Activated CD8-positive, alpha-beta memory T cell treated with anti-CD3 and anti-CD28 coated beads, Interleukin-2, amount 10 ng/mL, durations not matched to agents 7 days and 5 days (primary cell): ENCODE measurements at regions not wholly inside any gene's neighbourhood (a gene's known extent, or its start where the extent isn't known, plus 50 kb on each side); places are given as distances from the start of the nearest gene placed in this dataset.
A peak's percentile ranks its signal among the peaks of the same experiment; 100 is the strongest.

Source experiments
- ATAC-seq: fragments of 150-1000 bp; cut with Tn5 transposase; one replicate; pipeline ENCODE4 v1.10.0; 2021; ENCODE audit warnings: moderate library complexity
- CTCF ChIA-PET: fragments of 350-600 bp; sonication (Branson Sonifier 250); formaldehyde crosslinking; loops from one replicate; lab custom pipeline; 2021; ENCODE audit warnings: antibody characterized with exemption; lab: Charles Lee
- DNase-seq: peaks from one replicate; pipeline ENCODE4 v3.0.0-alpha.2; 2020
- H3K27ac Mint-ChIP-seq: one replicate; pipeline ENCODE4 v1.8.0; 2021; ENCODE audit warnings: mild to moderate bottlenecking, mixed read lengths
- H3K27me3 Mint-ChIP-seq: one replicate; pipeline ENCODE4 v1.8.0; 2021; ENCODE audit warnings: mixed read lengths
- H3K36me3 Mint-ChIP-seq: one replicate; pipeline ENCODE4 v1.8.0; 2021; ENCODE audit warnings: mild to moderate bottlenecking, mixed read lengths
- H3K4me1 Mint-ChIP-seq: one replicate; pipeline ENCODE4 v1.8.0; 2021; ENCODE audit warnings: mixed read lengths
- H3K4me3 Mint-ChIP-seq: one replicate; pipeline ENCODE4 v1.8.0; 2021; ENCODE audit warnings: mild to moderate bottlenecking, moderate library complexity, mixed read lengths
- H3K9me3 Mint-ChIP-seq: one replicate; pipeline ENCODE4 v1.8.0; 2022; ENCODE audit warnings: low read depth, mixed read lengths

DNA sequence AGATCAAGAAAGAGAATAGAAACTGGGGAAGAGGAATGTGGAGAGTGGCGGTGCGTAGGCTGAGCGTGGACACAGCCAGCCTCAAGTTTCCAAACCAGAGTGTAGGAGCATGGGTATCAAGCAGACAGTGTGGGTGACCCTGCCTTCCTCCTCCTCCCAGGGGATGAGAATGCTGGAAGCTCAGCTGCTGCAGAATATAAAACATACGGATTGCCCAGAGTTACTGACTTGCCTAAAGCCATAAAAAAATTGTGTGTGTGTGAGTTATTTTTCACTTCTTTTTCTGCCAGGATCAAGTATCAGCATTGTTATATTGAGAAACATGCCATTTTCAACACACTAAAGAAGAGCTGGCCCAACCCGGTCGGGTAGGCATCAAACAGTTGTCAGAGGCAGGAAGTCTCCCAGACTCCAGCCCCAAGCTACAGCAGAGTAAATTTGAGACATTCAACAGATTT, 333.3 kb upstream of the ACVR2A start:
- no peaks in the 10 kb centered on the region for H3K36me3 Mint-ChIP-seq
- ATAC-seq = no peak
- H3K27me3 Mint-ChIP-seq = peaks cover 4% of the 10 kb centered on the region
- no peak overlapping the region for H3K4me3 Mint-ChIP-seq
- no peak for DNase-seq
- no peak overlapping the region for H3K27ac Mint-ChIP-seq
- no peaks in the 10 kb centered on the region for H3K4me1 Mint-ChIP-seq
- no peaks in the 10 kb centered on the region for H3K9me3 Mint-ChIP-seq
- CTCF ChIA-PET = no interaction called here

DNA sequence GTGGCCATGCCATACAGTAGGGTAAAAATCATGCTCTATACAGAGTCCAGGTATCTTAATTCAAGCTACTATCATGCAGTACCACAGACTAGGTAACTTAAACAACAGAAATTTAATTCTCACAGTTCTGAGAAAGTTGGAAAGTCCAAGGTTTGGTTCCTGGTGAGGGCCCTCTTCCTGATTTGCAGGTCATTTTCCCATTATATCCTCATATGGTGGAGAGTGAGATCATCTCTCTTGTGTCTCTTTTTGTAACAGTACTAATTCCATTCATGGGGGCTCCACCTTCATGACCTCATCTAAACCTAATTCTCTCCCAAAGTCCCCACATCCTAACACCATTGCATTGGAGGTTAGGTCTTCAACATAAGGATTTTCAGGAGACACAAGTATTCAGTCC, 335.0 kb upstream of the ACVR2A start:
- ATAC-seq (no peak), DNase-seq (no peak)
- Mint-ChIP-seq H3K27ac (no peak overlapping the region), H3K4me3 (no peak overlapping the region), H3K4me1 (no peaks in the 10 kb centered on the region), H3K36me3 (no peaks in the 10 kb centered on the region), H3K27me3 (peaks cover 7% of the 10 kb centered on the region), H3K9me3 (no peaks in the 10 kb centered on the region)
- CTCF ChIA-PET = no interaction called here

DNA sequence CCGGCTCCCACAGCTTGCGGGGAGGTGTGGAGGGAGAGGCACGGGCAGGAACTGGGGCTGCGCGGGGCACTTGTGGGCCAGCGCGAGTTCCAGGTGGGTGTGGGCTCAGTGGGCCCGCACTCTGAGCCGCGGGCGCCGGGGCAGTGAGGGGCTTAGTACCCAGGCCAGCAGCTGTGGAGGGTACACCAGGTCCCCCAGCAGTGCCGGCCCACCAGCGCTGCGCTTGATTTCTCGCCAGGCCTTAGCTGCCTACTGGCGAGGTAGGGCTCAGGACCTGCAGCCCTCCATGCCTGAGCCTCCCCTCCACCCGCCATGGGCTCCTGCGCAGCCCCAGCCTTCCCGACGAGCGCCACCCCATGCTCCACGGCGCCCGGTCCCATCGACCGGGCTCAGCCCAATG, 337.9 kb upstream of the ACVR2A start:
- Mint-ChIP-seq H3K9me3 (peaks cover 2% of the 10 kb centered on the region), H3K27me3 (peaks cover 5% of the 10 kb centered on the region), H3K4me1 (peaks cover 9% of the 10 kb centered on the region), H3K4me3 (no peak overlapping the region), H3K27ac (no peak overlapping the region), H3K36me3 (peaks cover 2% of the 10 kb centered on the region)
- ATAC-seq (no peak), DNase-seq (no peak)
- CTCF ChIA-PET = no interaction called here

DNA sequence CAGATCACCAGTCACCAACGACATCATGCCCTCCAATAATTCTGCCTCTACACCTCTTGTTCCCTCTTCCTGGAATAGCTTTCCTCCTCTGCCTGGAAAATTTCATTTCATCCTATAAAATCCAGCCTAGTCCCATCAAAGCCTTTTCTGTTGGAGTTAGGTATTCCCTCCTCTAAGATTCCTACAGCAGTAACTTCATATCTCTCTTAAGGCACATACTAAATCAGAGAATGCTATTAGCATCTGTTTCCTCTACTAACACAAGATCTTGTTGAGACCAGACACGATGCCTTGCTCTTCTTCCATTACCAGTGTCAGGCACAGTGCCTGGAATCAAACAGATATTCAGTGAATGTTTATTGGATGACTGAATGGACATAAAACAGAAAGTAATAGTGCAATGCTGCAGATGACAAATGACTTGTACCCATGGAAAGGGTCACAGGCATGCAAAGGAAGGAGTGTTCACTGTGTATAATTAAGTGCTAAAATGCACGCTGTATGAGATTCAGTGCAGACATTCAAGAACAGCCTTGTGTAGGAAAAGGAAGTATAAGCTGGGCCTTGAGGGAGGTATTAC, 342.0 kb upstream of the ACVR2A start:
- Mint-ChIP-seq H3K27ac (no peak overlapping the region), H3K4me3 (no peak overlapping the region), H3K9me3 (peaks cover 5% of the 10 kb centered on the region), H3K4me1 (peaks cover 34% of the 10 kb centered on the region), H3K36me3 (peaks cover 2% of the 10 kb centered on the region), H3K27me3 (peaks cover 3% of the 10 kb centered on the region)
- no peak for DNase-seq
- no peak for ATAC-seq
- CTCF ChIA-PET = no interaction called here

DNA sequence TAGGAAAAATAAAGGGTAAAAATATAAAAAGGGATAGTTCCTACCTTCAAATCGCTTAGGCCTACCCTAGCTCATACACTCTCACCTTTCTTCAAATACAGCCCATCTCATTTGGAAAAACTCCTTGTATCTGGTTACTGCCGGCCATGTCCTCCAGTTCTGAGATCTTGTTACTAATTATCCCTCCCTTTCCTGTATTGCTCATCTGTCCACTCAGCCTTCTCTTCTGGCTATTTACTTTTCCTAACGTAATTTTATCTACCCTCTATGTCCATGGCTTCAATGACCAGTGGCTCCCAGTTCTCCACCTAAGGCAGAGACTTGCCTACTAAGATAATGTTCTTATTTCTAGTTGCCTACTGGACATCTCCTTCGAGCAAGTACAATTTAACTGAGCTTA, 342.9 kb upstream of the ACVR2A start:
- DNase-seq (no peak), ATAC-seq (no peak)
- Mint-ChIP-seq H3K4me3 (no peak overlapping the region), H3K36me3 (peaks cover 5% of the 10 kb centered on the region), H3K9me3 (peaks cover 5% of the 10 kb centered on the region), H3K27me3 (peaks cover 5% of the 10 kb centered on the region), H3K27ac (no peak overlapping the region), H3K4me1 (peaks cover 35% of the 10 kb centered on the region)
- CTCF ChIA-PET = no interaction called here

DNA sequence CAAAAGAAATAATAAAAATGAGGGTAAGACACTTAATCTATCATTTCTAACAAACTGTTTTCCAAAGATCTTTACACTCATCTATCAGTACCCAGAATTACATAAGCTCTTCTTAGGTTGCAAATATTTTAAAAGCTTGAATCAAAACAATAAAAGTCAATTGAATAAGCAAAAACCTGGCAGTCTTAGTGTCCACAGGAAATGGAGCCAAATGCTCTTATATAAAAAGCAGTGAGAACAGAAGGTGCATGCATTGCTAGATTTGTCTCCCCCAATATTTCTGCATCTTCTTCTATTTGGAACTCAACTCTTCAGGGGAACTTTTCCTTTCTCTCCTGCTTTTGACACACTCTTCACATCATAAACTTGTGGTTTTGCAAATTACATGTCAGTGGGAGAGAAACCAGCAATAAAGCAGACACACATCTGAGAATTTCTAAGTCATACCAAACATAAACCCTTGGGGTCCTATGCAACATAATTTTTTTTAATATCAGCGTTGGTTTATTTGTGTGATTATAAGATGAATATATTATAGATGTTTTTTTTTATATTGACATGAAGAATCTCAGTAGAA, 343.9 kb upstream of the ACVR2A start:
- peaks cover 6% of the 10 kb centered on the region for H3K27me3 Mint-ChIP-seq
- no peak overlapping the region for H3K4me3 Mint-ChIP-seq
- peaks cover 36% of the 10 kb centered on the region for H3K4me1 Mint-ChIP-seq
- ATAC-seq = no peak
- peaks cover 6% of the 10 kb centered on the region for H3K36me3 Mint-ChIP-seq
- H3K9me3 Mint-ChIP-seq = peaks cover 5% of the 10 kb centered on the region
- peak overlapping the region; percentile 89 for H3K27ac Mint-ChIP-seq
- DNase-seq = no peak
- CTCF ChIA-PET = no interaction called here

DNA sequence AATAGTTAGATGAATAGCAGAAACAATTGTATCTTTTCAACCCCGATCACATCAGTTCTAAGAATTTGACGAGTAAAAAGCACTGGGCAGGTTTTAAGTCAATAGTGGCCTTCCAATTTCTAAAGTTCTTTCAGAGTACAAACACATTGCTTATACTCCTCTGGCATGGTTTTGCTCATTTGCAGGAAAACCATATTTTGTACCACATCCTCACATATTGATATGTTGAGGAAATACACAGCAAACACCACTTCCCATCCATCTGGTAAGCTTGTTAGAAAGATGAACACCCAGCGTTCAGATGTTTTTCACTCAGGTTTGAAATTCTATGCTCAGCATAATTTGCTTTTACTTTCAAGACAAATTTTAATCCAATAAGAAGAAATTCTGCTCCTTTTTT, 344.6 kb upstream of the ACVR2A start:
- no peak for DNase-seq
- peaks cover 37% of the 10 kb centered on the region for H3K4me1 Mint-ChIP-seq
- CTCF ChIA-PET = interaction anchor here (1.0 kb wide), 1 partner anchor 16 kb away, joined by 3 read pairs; no protein-coding TSS in a partner anchor
- H3K36me3 Mint-ChIP-seq = peaks cover 6% of the 10 kb centered on the region
- peaks cover 8% of the 10 kb centered on the region for H3K27me3 Mint-ChIP-seq
- H3K4me3 Mint-ChIP-seq = peak overlapping the region; percentile 26
- peaks cover 5% of the 10 kb centered on the region for H3K9me3 Mint-ChIP-seq
- ATAC-seq = peak; percentile 89
- H3K27ac Mint-ChIP-seq = peak overlapping the region; percentile 89

DNA sequence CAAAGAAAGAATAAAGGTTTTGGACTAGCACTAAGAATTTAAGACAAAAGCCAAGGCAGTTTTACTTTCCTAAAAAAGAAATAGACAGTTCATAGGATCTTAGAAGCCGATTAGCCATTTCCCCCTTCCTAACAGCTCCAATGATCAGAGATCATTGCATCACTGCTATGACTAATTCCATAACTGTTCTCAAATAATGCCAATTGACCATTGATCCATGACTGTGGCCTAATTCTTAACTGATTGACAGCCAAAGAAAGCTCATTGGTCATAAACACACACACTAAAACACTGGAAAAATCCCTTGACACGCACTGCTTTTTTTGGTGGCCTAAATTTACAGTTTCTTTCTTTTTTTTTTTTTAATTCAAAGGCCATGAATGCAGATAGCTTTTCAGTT, 345.0 kb upstream of the ACVR2A start:
- DNase-seq = no peak
- Mint-ChIP-seq H3K4me3 (peak overlapping the region; percentile 26), H3K27ac (peak overlapping the region; percentile 89), H3K36me3 (peaks cover 6% of the 10 kb centered on the region), H3K4me1 (peaks cover 37% of the 10 kb centered on the region), H3K27me3 (peaks cover 7% of the 10 kb centered on the region), H3K9me3 (peaks cover 5% of the 10 kb centered on the region)
- CTCF ChIA-PET = interaction anchor here (1.0 kb wide), 1 partner anchor 16 kb away, joined by 3 read pairs; no protein-coding TSS in a partner anchor
- ATAC-seq = peak; percentile 43

DNA sequence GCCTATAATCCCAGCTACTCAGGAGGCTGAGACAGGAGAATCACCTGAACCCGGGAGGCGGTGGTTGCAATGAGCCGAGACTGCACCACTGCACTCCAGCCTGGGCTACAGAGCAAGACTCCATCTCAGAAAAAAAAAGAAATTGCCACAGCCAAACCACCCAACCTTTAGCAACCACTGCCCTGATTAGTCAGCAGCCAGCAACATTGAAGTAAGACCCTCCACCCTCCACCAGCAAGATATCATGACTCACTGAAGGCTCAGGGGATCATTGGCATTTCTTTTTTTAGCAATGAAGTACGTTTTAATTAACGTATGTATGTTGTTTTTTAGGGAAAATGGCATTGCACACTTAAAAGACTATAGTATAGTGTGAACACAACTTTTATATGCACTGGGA, 349.1 kb upstream of the ACVR2A start:
- Mint-ChIP-seq H3K27me3 (peaks cover 13% of the 10 kb centered on the region), H3K9me3 (peaks cover 6% of the 10 kb centered on the region), H3K4me3 (no peak overlapping the region), H3K36me3 (peaks cover 6% of the 10 kb centered on the region), H3K4me1 (peaks cover 34% of the 10 kb centered on the region), H3K27ac (no peak overlapping the region)
- DNase-seq (no peak), ATAC-seq (no peak)
- CTCF ChIA-PET = no interaction called here

DNA sequence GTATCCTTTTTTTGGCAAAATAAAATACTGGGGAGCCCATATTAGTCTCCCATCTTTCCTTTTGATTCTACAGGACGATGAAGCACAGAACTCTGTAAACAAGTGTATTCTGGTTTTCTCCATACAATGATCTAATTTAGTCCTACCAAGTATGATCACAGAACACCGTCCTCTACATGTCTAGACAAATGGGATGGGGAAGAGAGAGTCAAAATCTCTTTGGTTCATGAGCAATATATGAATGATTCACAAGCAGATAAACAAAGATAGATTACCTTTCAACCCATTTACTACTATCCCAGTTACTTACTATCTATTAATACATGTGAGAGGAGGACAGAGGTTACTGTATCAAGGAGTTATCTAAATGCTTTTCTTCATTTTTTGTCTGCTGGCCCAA, 352.4 kb upstream of the ACVR2A start:
- Mint-ChIP-seq H3K27ac (no peak overlapping the region), H3K4me1 (peaks cover 23% of the 10 kb centered on the region), H3K9me3 (peaks cover 2% of the 10 kb centered on the region), H3K4me3 (no peak overlapping the region), H3K27me3 (peaks cover 17% of the 10 kb centered on the region), H3K36me3 (peaks cover 9% of the 10 kb centered on the region)
- ATAC-seq (no peak), DNase-seq (no peak)
- CTCF ChIA-PET = no interaction called here

DNA sequence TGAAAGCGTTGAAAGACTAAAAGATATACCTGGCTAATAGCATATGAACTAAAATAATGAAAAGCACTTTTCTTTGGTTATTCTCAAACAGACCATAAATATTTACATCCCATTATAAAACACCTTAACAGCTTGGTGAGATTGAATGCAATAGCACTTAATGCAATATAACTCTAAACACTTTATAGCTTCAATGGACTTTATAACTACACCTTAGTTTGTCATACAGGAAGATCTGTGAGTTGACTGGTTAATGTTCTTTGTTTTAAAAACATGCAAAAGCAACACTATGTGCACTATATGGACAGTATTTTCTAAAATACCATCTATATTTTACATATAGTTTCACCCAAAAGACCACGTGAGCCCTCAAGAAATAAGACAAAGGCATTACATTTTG, 353.3 kb upstream of the ACVR2A start:
- Mint-ChIP-seq H3K9me3 (peaks cover 2% of the 10 kb centered on the region), H3K4me3 (no peak overlapping the region), H3K36me3 (peaks cover 6% of the 10 kb centered on the region), H3K27me3 (peaks cover 14% of the 10 kb centered on the region), H3K27ac (no peak overlapping the region), H3K4me1 (peaks cover 20% of the 10 kb centered on the region)
- DNase-seq (no peak), ATAC-seq (no peak)
- CTCF ChIA-PET = no interaction called here

DNA sequence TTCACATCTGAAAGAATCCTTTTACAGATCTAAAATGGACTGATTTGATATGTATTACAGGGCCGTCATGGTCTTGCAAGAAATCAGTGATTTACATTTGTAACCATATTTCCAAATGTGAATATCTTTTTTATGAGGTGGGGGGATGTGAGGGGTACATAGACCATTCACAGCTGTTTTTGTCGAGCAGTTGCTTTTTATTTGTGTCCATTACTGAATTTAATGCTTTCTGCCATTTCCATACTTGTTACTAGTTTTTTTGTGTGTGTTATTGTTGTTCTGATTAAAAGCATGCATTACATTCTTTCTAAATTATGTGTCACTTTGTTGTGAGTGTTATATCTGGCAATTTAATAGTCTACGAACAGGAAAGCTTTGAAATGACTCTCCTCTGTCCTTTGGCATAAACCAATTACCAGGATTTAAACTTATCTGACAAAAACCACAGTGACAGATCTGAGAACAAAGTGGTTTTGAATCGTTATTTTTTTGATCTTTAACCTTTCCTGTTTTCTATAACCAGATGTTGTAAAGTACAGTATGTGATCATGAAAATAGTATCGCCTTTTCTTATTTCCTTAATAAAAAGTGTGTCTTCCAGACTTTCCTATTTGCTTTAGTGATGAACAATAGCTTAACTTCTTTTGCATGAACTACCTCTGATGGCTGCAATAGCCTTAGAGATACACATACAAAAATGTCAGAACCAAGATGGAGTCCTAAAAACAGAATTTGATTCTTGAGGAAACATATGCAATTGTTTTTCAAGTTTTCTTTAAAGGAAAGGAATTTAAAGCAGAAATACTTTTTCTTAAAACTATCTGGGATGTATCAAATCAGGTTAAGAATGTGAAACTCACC, 354.2 kb upstream of the ACVR2A start:
- H3K27ac Mint-ChIP-seq = peak overlapping the region; percentile 78
- no peak for ATAC-seq
- peaks cover 6% of the 10 kb centered on the region for H3K36me3 Mint-ChIP-seq
- H3K27me3 Mint-ChIP-seq = peaks cover 12% of the 10 kb centered on the region
- peak overlapping the region; percentile 15 for H3K4me3 Mint-ChIP-seq
- CTCF ChIA-PET = no interaction called here
- H3K9me3 Mint-ChIP-seq = peaks cover 2% of the 10 kb centered on the region
- DNase-seq = no peak
- H3K4me1 Mint-ChIP-seq = peaks cover 19% of the 10 kb centered on the region

DNA sequence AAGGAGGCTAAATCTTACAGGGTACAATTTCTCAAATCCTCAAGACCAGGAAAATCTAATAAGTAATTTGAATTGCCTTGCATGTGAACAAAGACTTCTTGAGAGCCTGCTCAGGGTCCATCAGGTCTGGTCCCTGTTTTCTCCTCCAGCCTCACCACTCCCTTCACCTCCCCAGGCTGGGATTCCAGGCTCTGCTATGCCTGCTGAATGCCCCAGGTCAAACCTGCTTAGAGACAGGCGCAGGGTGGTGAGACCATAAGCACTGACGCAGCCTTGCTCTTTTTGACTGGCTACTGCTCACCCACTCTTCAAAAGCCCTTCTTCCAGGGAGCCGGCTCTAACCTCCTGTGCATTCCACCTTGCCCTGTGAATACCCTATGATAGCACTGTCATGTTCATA, 356.4 kb upstream of the ACVR2A start:
- Mint-ChIP-seq H3K4me1 (peaks cover 19% of the 10 kb centered on the region), H3K27ac (no peak overlapping the region), H3K36me3 (peaks cover 6% of the 10 kb centered on the region), H3K27me3 (peaks cover 5% of the 10 kb centered on the region), H3K4me3 (no peak overlapping the region), H3K9me3 (peaks cover 2% of the 10 kb centered on the region)
- ATAC-seq (no peak), DNase-seq (no peak)
- CTCF ChIA-PET = no interaction called here

DNA sequence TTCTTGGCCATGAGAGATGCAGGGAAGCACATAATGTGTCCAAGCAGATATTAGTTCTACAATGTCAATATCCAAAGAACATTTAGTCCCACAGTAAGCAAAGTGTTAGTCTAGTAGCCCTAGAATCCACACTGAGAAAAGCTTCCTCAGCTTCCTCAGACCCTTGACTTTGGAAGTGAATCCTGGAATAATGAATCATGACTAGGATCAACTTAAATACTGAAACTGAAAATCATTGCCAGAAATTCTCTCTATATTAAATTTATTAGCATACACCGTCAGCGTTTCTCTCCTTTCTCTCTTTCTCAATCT, 356.9 kb upstream of the ACVR2A start:
- CTCF ChIA-PET = no interaction called here
- no peak for ATAC-seq

More for the DNA sequence above, 356.9 kb upstream of the ACVR2A start:
- Mint-ChIP-seq H3K9me3 (peaks cover 2% of the 10 kb centered on the region), H3K36me3 (peaks cover 6% of the 10 kb centered on the region), H3K4me1 (peaks cover 19% of the 10 kb centered on the region), H3K27me3 (peaks cover 4% of the 10 kb centered on the region), H3K4me3 (no peak overlapping the region), H3K27ac (no peak overlapping the region)
- no peak for DNase-seq
